Suprapubic skin (tissue), 3 donors: ENCODE measurements at regions not wholly inside any gene's neighbourhood (a gene's known extent, or its start where the extent isn't known, plus 50 kb on each side); places are given as distances from the start of the nearest gene placed in this dataset.

Source experiments
- POLR2A ChIP-seq, 2 donors: fragments of 450-650 bp; IDR thresholded peaks; one replicate each; pipeline ENCODE4 v1.6.1; 2017; ENCODE audit warnings: antibody characterized with exemption in 2 of 2, mild to moderate bottlenecking in 2 of 2, moderate library complexity in 2 of 2
- TF ChIP-seq, protein P1 (sequence below), 2 donors: fragments of 200-600 bp in 1 of 2; fragments of 450-650 bp in 1 of 2; sonication (generic) in 1 of 2; IDR thresholded peaks; one replicate each; pipeline ENCODE4 v1.5.1; 2016 to 2019; ENCODE audit warnings: antibody characterized with exemption in 2 of 2, mild to moderate bottlenecking in 1 of 2, moderate library complexity in 1 of 2

DNA sequence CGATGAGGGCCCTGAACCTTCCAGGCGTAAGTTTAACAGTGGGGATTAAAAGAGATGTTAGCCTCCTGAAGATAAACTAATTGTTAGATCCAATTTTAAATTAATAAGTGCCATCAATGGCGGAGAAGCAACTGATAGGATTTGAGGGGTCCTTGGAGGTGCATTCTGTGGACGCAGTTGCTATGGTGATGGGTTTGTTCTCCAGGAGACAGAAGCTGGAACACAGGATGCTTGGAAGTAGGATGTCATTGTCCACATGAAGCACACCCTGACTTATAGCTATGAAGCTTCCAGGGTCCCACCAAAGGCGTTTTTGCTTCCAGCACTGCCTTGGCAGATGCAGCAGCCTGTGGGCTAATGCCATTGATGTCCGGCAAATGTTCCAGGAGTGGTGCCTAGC lies 331.0 kb upstream of the IL12A start:
- TF ChIP-seq, protein P1, sequence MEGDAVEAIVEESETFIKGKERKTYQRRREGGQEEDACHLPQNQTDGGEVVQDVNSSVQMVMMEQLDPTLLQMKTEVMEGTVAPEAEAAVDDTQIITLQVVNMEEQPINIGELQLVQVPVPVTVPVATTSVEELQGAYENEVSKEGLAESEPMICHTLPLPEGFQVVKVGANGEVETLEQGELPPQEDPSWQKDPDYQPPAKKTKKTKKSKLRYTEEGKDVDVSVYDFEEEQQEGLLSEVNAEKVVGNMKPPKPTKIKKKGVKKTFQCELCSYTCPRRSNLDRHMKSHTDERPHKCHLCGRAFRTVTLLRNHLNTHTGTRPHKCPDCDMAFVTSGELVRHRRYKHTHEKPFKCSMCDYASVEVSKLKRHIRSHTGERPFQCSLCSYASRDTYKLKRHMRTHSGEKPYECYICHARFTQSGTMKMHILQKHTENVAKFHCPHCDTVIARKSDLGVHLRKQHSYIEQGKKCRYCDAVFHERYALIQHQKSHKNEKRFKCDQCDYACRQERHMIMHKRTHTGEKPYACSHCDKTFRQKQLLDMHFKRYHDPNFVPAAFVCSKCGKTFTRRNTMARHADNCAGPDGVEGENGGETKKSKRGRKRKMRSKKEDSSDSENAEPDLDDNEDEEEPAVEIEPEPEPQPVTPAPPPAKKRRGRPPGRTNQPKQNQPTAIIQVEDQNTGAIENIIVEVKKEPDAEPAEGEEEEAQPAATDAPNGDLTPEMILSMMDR (IDR thresholded peaks at IDR 0.05): no peak
- no peak for TF ChIP-seq POLR2A (IDR thresholded peaks at IDR 0.05)
